PC-9 (cell line): ENCODE measurements at regions not wholly inside any gene's neighbourhood (a gene's known extent, or its start where the extent isn't known, plus 50 kb on each side); places are given as distances from the start of the nearest gene placed in this dataset.

Source experiments
- CTCF ChIP-seq: fragments of 200-600 bp; sonication (generic); conservative IDR thresholded peaks from 2 replicates; pipeline ENCODE4 v1.6.1; 2017; ENCODE audit warnings: mixed run types, antibody characterized with exemption, mild to moderate bottlenecking, moderate library complexity
- EZH2 ChIP-seq: fragments of 200-600 bp; sonication (generic); IDR thresholded peaks from 2 replicates; pipeline ENCODE4 v1.8.0; 2017; ENCODE audit warnings: antibody characterized with exemption, low read depth

- TF ChIP-seq CTCF (no peak), EZH2 (no peak)
Observed at GRCh38 chr4:115274545-115274944, 161.1 kb upstream of the NDST4 start.
